ENCODE measurements at regions not wholly inside any gene's neighbourhood (a gene's known extent, or its start where the extent isn't known, plus 50 kb on each side); places are given as distances from the start of the nearest gene placed in this dataset.
"Not testable (repeated sequence)": the region's sequence is repeated elsewhere in the genome, so short reads cannot be mapped to it uniquely, and the experiment has no call there.

DNA sequence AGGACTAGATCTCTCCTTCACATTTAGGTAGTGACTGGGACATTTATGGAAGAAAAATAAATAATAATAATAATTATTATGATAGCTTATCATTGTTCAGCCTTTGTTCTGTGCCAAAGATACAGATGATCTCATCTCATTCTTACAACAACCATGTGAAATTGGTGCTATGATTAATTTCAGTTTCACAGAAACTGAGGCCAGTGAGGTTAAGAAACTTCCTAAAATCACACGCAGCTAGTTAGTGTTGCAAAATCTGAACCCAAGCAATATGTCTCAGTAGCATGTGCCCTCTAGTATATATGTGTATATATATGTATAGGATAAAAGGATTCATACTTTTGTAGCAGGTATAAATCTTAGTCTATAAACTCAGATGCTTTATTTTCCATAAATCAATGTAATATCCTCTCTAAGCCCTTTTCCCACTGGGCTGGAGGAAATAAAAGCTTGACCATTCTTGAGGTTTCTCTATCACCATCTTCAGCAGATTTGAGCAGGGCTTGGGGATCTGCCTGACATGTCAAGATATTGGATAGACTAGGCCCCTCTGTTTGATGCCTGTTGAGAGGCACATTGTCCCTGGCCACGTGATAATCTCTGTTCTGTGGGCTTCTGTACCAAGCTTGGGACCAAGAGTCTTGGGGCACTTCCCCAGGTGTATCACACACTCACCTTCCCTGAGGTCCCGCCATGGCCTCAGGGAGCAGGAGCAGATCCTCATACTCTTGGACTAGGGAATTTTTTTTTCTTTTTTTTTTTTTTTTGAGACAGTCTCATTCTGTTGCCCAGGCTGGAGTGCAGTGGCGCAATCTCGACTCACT, 172.6 kb upstream of the NRP1 start:
- no peak for DNase-seq (ENCODE audit: low read depth in 3 of 3)

DNA sequence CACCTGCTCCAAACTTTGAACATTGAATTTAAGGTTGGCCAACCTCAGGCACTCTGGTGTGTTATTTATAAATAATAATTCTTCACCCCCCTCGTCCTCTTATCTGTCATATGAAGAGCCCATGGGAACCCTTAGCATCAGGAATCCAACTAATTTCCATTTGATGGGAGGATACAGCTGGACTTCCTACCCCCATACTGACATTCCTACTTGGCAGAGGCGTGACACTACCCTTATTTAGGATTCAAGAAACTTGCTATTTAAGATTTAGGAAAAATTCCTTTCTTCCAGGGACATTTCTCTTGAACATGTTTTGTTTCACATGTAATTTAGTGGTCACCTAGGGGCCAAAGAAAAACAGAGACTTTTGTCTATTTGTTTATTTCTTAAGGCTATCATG, 171.9 kb upstream of the NRP1 start:
- no peak for DNase-seq (ENCODE audit: low read depth in 3 of 3)

DNA sequence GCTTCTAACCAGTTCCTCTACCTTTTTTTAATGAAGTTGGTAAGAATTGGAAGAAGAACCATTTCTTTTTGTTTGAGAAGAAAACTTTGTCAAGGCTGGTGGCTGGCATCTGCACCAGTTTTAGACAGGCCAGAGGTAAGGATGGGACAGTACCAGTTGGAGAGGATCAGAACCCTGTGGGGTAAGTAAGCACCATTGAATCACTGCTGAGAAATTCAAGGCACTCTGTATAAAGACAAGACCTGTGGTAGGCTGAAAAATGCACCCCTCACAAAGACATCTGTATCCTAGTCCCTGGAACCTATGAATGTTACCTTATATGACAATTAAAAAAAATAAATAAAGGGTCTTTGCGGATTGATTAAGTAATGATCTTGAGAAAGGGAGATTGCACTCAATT, 166.7 kb upstream of the NRP1 start:
- DNase-seq (ENCODE audit: low read depth in 3 of 3), result no peak

DNA sequence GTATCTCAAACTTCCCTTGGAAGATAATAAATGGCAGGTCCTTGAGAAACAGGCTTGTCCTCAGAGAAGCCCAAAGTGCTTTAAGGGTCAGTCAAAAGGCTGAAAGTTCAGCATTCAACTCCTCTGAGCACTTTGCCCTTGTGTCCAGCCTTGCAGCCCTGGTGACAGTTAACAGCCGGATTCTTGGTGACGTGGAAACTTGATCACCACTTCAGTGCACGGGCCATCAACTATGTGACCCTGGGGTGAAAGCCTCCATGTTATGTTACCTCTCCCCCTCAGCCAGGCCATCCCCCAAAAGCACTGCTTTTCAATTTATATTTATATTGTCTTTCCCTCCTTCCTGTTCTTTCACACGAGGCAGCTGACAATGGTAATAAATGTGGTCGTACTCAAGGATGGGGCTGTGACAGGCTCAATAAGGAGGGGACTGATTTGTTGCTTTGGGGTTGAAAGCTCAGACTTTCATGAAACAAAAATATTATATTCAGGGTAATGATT, 164.0 kb upstream of the NRP1 start:
- no peak for DNase-seq (ENCODE audit: low read depth in 3 of 3)

DNA sequence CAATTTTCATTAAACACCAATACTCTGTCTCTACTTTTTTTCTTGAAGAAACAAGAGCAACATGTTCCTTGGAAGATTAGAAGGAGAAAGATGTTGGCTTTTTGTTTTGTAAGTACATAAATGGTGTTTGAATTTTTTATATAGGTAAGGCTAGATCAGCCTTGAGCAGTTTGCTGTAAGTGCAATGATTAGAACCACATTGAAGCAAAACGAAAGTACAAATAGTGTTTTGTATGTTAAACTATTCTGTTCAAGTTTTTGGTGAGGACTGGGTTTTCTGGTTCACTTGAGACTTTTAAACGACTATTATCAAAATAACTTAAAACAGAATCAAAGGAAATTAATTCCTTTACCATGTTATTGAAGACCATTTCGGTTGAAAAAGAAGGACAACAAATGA, 162.9 kb upstream of the NRP1 start:
- no peak for DNase-seq (ENCODE audit: low read depth in 3 of 3)

DNA sequence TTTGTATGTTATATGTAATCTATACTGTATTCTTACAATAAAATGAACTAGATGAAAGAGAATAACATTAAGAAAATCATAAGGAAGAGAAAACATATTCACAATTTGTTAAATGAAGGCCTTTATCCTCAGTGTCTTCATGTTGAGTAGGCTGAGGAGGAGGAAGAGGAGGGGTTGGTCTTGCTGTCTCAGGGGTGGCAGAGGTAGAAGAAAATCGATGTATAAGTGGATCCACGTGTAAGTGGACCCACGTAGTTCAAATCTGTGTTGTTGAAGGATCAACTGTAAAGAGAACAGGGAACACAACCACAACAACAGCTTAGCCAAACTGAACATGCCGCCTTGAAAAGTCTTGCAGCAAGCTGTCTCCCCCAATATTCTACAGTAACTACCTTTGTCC, 161.6 kb upstream of the NRP1 start:
- DNase-seq (ENCODE audit: low read depth in 3 of 3), result no peak

DNA sequence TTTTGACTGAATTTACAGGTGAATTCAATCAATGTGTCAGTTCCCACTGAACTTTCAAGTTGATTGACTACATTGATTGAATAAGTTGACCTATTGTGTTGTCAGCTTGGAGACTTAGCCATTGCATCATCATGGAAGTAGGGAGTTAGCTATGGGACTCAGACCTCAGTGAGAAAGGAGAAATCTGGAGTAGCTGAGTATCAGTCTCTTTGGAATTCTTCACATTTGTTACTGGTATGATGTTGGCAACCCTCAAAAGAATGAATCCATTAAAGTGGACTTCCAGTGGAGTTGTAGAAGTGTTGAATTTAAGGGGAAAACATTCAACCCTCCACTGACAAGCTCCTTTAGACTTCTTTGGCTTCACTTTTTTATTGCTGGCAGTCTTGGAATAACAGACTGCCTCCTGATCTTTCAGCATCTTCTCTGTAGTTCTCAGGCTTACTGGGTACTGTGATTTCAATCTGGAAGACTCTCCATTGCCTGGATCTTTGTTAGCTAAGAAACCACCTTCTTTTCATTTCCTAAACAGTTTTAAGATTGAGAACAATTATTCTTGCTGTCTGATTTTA, 160.3 kb upstream of the NRP1 start:
- no peak for DNase-seq (ENCODE audit: low read depth in 3 of 3)

DNA sequence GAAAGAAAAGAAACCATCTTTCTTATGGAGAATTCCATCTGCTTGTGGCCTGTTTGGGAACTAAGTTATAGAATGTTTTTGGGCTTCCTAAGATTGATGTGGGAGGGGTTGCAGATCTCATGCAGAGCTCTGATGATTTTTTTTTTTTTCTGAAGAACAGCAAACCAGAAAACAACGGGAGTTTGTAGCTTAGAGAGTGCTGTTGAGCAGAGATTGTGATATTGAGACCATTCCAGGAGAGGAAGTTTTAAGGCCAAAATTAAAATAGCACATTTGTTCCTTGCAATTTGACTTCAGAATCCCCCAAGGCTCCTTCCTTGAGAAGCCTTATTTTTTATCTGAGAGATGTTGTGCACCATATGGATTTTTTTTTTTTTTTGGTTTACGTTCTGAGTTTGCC, 159.5 kb upstream of the NRP1 start:
- DNase-seq (ENCODE audit: low read depth in 3 of 3), result no peak

DNA sequence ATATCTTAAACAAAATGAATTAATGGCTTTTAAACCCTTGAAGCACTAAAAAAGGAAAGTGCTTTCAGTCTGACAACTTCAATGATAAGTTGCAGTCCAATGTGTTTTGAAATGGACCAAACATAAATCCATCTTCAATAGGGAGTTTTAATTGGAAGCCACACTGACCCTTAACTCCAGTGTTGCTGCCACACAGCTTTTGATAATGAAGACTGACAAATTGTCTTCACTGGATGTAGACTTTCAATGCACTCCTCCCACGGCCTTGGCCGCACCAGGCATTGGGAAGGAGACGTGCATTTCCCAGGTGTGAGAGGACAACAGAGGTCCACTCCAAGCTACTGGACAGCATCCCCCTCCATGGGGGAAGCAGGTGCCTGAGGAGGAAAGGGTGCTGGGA, 159.0 kb upstream of the NRP1 start:
- no peak for DNase-seq (ENCODE audit: low read depth in 3 of 3)

DNA sequence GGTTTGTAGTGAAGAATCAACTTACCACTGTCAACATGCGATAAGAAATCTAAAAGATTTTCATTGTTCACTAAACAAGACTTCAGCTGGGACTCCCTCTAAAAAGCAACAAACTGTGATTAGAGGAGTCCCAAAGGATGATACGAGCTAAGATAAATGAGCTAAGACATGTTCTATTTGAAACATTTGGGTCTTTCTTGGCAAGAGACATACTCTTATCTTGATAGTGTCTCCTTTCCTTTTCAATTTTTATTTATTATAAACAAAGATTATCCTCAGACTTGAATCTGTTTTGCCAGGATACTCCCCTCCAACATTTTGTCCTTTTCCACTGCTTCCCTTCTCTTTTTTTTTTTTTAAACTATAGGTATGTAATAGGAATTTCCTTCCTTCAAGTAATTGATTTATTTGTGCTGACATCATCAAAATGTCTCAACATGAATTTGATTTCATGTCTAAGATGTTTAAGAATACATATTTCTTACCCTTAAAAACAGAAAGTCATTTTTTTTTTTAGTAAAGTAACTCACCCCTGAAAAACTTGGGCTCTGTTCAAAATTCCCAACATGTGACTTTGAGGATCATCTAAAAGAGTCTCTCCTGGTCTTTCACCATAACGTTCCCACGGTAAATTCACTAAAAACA, 158.4 kb upstream of the NRP1 start:
- no peak for DNase-seq (ENCODE audit: low read depth in 3 of 3)

DNA sequence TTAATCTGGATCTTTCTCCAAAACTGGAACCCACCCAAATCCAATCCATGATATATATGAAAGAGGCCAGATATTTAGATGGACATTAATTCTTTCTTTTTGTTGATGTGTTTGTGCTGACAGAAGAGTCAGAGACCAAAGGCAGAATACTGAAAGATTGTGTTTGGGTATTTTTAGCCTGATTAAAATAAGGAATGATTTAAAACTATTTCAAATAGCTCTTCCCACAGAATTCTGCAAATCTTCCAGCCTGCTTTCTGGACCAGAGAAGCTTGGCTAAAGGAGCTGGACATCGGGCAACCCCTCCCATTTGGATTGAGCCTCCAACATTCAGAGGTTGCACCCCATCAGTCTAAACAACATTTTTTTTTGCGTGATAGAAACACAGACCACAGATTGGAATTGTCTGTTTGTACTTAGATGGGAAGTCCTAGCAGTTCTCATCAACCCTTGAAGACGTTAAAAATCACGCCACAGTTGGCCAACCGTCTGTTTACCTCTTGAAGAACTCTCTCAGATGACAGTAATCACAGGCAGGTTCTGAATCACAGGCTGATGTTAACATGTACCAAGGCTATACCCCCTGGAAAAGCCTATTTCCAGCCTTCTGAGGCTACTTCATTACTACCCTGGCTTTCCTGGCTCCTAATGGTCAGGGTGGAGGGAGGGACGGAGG, 155.2 kb upstream of the NRP1 start:
- no peak for DNase-seq (ENCODE audit: low read depth in 3 of 3)

DNA sequence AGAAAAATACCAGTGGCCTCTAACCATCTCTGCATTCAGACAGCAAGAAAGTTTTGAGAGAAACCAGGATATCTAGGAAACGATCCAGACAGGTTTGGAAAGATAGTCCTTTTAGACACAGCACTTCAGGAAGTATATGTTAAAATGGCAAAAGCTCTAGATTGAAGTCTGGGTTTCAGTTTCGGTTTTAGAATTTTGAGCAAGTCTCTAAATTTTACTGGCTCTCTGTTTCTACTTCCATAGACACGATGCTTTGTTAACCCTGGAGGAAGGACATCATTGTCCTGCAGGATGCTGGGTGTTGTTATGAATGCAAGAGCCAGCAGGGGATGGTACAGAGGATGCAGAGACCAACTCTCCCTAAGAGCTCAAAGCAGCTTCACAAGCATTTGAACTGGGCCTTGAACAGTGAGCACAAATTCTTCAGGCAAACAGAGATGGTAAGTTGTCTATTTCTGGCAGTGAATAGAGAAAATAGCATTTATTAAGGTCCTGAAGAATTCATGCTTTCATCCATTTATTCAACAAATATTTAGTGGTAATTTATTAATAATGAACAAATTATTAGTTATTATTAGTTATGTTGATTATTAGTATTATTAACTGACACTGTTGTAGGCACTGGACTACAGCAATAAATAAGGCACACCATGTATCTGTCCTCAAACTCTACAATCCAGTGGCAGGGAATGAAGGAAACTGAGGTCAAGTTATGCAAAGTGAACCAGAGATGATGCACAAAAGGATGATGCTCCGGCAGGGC, 152.7 kb upstream of the NRP1 start:
- DNase-seq (ENCODE audit: low read depth in 3 of 3), result no peak

DNA sequence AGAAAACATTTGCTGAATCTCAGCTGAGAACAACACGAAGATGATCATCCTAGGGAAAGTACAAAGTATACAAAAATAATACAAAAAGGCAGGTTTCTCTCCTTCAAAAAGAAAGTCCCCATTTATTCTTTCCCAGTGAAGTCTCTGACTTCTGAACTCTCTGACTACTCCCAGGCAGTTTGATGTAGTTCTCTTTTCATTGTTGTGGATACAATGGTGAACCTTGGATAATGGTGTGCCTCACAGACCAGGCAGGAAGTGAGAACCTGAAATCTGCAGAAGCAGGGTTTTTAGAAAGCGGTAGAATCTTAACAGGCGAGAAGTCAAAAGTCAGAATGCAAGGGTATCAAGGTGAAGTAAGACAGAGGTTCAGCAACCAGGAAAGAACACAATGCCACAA, 150.8 kb upstream of the NRP1 start:
- DNase-seq (ENCODE audit: low read depth in 3 of 3), result no peak

DNA sequence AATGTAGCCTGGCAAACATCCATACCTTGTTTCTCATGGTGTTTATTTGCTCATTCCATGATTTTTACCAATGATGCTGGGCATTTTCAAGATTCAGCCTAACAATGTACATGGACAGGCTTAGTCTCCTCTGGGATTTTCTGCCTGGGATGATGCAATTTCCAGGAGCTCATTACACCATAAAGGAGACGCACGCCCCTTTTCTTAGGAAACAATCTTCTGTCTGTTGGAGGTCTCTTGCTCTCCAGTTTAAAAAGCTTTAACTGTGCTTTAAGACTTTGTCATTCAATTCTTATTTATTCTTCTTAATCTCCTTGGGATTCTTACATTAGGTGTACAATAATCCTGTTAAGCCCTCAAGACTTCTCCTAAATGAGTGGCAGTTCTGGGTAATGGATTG, 150.3 kb upstream of the NRP1 start:
- DNase-seq (ENCODE audit: low read depth in 3 of 3), result no peak

DNA sequence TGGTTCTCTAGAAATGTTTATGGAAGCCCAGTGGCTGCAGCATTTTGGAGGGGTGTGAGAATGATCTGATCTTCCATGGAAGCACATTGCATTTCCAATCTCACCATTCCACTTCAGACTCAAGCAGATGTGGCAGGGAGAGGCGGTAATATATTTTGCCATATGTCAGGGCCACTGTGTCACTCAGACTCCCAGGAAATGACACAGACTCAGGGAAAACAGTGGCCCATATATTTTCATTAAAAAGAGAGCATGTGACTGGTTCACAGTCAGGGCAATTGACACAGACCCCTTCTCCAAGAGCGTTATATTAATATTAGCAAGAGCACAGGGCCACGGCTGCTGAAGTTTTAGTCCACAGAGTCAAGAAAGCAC, 149.3 kb upstream of the NRP1 start:
- no peak for DNase-seq (ENCODE audit: low read depth in 3 of 3)

DNA sequence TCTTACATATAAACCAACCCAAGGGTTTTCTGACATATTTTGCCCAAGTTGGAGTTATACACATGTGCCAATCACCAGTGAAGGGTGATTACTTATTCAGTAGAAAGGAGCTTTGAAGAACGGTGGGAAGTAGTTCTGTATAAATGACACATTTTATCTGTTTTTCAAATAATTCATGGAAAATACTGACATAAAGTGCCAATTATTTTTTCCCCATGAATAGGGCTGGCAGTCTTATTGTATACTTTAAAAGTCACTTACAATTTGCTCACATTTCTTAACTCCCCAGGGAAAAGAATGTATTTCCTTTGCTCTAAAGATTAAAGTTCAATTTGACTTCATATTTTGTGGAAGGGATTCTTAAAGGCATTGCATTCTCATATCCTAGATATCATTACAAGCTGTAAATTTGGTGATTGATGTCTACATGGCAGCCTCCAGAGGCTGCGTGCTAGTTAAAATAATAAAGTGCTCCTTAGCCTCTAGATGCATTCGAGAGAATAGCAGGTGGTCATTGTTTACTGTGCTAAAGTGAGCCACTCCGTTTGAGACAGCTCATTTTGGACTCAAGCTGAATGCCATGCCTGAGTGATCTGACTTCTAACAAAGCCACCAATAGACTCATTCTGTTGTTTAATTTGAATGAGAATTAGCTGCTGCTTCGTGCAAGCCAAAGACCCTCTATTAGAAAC, 148.8 kb upstream of the NRP1 start:
- DNase-seq (ENCODE audit: low read depth in 3 of 3), result no peak

DNA sequence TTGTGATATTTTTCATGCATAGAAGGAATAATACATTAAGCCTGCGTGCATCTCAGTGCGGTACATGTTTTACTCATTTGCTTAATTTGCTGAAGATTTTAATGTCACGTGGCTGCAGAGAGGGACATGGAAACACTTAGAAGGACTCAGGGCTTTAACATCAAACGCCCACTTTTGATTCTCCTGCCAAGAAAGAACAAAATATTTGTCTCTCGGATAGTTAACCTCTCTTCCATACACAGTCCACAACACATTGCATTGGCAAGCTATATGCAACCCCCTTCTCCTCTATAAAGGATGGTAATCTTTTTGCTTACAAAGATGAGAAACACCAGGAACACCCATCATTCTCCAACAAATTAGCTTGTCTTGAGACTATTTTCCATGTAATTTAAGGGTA, 148.0 kb upstream of the NRP1 start:
- DNase-seq (ENCODE audit: low read depth in 3 of 3), result no peak

DNA sequence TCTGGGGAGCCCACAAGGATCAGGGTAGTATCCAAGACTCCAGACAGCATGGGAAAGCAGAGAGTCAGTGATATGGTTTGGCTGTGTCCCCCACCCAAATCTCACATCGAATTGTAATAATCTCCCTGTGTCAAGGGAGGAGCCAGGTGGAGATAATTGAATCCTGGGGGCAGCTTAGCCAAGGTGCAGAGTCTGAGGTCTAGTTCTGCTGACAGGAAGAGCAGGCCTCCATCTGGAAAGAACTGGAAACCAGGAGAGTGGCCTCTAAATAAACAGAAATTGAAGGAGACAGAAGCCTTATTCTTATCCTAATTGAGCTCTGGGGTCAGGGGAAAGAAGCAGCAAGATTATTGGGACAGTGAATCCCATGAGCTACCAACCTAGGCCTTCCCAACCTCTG, 146.7 kb upstream of the NRP1 start:
- no peak for DNase-seq (ENCODE audit: low read depth in 3 of 3)

DNA sequence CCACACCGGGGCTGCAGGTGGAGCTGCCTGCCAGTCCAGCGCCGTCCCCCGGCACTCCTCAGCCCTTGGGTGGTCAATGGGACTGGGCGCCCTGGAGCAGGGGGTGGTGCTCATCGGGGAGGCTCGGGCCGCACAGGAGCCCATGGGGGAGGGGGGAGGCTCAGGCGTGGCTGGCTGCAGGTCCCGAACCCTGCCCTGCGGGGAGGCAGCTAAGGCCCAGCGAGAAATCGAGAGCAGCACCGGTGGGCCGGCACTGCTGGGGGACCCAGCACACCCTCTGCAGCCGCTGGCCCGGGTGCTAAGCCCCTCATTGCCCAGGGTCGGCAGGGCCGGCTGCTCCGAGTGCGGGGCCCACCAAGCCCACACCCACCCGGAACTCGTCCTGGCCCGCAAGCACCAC, 145.9 kb upstream of the NRP1 start:
- not testable (repeated sequence) for DNase-seq (ENCODE audit: low read depth in 3 of 3)

DNA sequence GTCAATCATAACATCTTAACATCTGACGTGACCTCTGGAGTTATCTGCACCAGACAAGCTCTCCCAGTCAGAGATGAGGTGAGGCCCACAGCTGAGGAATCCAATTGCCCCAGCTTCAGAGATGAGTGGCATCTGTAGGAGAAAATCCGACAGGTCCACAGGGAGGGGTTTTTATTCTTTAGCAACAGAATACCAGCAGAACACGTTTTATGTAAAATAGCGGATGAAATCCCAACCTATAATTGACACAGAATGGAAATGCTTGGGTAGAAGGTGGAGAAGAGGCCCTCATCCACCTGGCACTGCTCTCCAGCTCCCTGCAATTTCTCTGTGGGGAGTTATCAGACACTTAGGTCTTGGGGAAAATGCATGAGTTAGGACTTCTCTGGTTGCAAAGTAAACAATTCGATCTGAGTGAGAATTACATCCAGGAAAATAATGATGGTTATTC, 144.2 kb upstream of the NRP1 start:
- DNase-seq (ENCODE audit: low read depth in 3 of 3), result no peak

DNA sequence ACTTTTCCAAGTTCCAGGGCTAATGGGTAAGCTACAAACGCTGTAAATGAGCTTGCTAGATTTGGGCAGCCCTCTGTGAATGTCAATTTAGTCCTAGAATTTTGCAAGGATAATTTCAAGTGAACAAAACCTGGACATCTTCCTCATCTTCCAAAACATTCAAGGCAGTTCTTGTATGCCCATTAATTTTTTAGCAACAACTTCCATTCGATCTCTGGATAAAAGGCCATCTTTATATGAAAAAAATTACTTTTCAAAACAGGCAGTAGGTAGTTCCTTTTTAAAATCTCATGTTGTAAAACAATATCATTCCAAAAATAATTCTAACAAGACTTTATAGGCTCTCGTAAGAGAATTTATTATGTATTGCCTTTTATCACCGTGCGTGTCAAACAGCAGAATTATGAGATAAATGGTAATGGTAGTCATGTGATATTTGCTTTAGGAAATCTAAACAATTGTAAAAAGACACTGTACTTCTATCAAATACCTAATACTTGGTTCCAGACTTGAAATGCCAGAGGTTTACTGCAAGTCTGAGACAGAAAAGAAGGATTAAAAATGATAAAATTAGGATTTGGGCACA, 143.7 kb upstream of the NRP1 start:
- DNase-seq (ENCODE audit: low read depth in 3 of 3), result no peak
